HG02588 (cell line): ENCODE measurements at regions not wholly inside any gene's neighbourhood (a gene's known extent, or its start where the extent isn't known, plus 50 kb on each side); places are given as distances from the start of the nearest gene placed in this dataset.
"Not testable (repeated sequence)": the region's sequence is repeated elsewhere in the genome, so short reads cannot be mapped to it uniquely, and the experiment has no call there.

Experiments
- ATAC-seq: cut with Tn5 transposase; IDR thresholded peaks from one replicate; pipeline ENCODE4 v1.9.1; 2021; ENCODE audit warnings: mild to moderate bottlenecking, moderate library complexity; ENCODE audit not compliant: unreplicated experiment

DNA sequence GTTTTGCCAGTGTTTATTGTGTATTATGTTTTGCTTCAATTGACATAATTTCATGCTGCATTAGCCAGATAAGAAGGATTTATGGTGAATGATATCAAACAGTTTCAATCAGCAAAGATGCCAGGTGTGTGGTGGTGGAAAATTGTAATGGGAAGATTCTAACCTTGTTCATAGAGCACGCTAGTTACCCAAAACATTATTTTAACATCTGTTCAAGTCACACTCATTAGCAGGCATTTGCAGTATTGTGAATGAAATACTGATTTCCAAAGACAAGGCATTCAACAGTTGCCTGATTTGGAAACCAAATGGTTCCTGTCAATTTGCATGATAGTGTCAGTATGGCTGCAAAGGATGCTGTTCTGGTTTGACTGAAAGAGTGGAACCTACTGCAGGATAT, 129.7 kb downstream of the EPC1 start:
- ATAC-seq: no peak

DNA sequence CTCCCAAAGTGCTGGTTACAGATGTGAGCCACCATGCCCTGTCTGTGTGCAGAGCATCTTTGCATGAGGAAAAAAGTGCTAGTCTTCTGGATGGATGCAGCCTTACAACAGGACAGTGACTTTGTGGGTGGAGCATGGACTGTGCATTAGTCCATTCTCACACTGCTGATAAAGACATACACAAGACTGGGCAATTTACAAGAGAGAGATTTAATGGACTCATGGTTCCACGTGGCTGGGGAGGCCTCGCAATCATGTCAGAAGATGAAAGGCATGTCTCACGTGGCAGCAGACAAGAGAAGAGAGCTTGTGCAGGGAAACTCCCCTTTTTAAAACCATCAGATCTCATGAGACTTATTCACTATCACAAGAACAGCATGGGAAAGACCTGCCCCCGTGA, 133.1 kb downstream of the EPC1 start:
- ATAC-seq: not testable (repeated sequence)

DNA sequence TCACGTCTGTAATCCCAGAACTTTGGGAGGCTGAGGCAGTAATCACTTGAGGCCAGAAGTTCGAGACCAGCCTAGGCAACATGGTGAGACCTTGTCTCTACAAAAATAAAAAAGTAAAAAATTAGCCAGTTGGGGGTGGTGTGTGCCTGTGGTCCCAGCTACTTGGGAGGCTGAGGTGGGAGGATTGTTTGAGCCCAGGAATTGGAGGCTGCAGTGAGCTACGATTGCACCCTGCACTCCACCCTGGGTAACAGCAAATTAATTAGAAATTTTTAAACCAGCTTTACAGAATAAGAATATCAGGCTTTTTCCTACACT, 136.0 kb downstream of the EPC1 start:
- ATAC-seq: no peak

DNA sequence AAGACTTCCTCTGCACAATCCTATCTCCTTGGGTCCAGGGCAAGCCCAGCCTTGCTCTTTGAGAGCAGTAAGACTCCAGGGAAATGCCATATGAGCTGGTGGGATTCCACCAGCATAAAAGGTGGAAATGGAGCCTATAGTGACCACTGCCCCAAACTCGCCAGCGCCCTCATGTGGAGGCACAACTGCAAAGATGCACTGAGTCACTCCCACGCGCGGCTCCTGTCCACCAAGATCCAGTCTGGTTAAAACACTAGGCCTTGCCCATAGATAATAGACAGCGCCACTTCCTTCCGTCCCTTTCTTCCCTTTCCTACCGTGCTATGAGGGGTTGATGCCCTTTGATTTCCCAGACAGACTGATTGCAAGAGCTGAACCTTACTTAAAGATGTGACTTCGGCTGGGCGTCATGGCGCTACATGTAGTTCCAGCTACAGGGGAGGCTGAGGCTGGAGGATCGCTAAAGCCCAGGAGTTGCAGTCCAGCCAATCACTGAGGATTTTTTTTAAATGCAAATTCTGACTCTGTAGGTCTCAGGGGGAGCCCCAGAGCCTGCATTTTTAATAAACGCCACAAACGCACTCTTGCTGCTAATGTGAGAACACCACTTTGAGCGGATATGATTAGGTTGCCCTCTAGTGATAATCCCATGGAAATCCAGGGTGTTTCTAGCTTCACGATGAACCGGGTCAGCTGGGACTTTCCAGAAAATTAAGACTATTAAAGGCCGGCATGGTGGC, 136.5 kb downstream of the EPC1 start:
- ATAC-seq: no peak

DNA sequence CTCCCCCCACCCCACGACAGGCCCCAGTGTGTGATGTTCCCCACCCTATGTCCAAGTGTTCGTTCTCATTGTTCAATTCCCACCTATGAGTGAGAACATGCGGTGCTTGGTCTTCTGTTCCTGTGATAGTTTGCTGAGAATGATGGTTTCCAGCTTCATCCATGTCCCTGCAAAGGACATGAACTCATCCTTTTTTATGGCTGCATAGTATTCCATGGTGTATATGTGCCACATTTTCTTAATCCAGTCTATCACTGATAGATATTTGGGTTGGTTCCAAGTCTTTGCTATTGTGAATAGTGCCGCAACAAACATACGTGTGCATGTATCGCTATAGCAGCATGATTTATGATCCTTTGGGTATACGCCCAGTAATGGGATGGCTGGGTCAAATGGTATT, 139.0 kb downstream of the EPC1 start:
- not testable (repeated sequence) for ATAC-seq

DNA sequence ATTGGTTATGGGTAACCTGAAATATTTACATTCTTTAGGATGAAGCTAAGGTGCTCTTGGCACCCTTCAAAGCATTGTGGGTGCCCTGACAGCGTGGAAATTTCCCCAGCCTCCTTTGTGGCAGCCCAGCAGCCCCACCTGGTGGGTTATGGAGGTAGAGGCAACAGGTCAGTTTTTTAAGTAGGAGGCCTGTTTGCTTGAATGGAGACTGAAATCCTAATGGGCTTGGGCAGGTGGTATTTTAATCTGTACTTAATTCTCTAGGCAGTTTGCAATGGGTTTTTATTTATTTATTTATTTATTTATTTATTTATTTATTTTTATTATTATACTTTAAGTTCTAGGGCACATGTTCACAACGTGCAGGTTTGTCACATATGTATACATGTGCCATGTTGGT, 139.4 kb downstream of the EPC1 start:
- no peak for ATAC-seq

DNA sequence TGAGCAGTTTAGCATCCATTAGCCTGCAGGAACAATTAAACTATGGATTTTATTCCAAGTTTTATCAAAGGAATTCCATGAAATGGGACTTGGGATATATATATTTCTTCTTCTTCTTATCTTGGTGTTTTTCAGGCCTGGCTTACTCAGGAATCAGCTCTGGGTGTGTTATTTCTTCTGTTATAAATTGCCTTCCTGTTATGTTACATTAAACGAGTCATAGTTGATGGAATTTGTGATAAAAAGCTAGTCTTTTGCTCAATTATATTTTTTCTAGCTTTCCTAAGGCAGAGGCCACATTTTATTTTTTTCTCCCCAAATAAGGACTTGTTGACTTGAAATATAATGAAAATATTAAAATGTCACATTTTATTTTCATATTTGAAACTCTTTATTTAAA, 141.3 kb downstream of the EPC1 start:
- no peak for ATAC-seq

DNA sequence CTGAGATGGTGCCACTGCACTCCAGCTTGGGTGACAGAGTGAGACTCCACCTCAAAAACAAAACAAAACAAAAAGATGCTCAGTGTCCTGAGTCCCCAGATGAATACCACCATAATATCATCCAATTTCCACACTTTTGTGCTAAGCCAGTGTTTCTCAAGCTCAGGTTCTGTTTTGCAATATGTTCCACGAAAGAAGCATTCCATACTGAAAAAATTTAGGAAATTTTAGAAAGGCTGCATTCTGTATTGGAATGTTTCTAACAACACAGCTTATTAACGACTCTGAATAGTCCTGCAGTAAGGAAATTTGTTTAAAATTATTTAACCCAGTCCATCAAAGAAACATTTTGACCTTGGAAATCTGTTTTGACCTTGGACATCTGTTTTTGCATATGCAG, 142.4 kb downstream of the EPC1 start:
- no peak for ATAC-seq

DNA sequence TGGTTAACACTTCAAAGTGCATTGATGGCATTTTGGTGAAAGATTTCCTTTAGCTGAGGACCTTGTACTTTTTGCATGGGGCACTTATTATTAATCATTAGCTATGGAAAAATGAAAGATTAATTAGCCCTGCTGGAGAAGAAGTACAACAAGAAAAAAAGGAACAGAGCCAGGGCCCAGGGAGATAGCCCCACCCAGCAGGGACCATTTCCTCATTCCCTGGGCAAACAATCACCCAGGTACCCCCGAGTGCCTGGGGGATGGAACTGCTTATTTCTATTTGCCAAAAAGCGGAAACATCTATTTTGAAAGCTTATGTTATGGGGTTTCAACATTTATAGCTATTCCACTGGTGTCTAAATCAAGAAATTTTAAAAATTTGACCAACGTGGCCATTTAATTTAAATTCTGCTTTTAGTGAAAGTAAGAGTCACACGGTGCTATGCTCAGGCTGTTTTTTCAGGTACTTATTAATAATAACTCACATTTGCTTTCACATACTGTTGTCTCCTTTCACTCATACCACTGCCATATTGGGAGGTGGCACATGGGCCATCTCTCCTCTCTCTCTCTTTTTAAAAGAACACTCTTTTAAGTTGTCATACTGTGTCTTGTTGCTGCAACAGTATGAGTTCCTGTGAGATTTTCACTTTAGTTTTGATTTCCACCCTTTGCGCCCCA, 143.6 kb upstream of the KIF5B start:
- no peak for ATAC-seq

DNA sequence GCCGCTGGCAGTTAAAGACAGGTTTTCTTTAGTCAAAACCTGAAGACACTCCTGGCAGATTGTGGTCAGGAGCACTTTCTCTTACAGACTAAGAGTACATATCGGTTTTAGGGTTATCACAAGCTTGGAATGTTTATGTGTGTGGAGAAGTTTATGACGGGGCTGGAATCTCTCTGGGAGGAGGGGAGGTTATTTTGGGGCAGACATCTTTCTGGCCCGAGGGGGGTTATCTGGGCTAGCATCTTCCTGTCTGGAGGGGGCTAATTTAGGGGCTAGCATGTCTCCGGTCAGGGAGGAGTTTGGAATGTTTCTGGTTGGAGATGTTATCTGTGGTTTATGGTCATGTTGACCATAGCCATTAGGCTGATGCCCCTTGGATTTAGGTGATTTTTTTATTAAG, 141.2 kb upstream of the KIF5B start:
- ATAC-seq: no peak

DNA sequence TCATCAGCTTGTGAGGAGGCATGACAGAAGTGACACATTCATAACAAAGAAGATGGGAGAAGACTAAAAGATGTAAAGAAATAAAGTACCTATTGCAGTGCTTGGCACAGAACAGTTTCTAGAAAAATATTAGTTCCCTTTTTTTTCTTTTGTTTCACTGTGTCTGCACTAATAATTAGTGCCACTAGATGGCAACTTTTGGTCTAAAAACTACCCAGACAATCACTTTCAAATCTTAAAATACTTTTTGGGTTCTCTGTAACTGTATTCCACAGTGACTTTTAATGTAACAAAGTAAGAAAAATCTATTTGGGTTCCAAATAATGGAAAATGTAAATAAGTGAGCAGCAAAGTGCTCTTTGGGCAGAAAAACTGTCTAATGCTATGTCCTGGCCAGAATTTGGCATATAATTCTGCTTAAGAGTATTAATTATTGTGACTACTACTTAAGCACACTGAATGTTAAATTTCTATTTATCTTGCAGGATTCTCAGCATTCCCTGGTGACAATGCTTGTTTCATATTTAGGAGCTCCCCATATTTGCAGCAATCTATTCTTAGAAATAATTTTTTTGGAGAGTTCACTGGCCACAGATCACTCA, 134.8 kb upstream of the KIF5B start:
- no peak for ATAC-seq

DNA sequence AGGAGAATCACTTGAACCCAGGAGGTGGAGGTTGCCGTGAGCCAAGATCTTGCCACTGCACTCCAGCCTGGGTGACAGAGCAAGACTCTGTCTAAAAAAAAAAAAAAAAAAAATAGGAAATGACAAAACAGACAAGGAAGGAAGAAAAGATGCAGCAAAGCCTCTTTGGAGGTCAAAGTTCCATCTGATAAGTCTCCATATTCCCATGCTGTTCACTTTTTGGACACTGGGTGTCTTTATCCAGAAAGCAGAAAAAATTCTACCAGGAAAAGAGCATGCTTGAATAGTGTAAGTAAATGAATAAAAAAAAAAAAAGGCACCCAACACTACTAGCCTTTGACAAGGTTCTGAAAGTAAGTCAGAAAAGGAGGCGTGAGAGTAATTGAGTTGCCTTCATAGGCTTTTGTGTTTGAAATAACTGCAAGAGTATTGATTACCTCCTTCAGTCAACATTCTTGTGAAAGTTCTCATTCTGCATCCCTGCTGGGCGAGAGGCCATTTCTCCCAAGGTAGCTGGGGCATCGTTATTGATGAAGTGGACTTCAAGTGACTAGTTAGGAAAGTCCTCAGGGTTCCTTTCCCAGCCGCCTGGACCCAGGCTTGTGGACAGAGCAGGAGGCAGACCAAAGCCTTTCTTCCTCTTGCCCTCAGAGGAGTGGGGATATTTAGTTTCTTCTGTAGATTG, 133.3 kb upstream of the KIF5B start:
- no peak for ATAC-seq

DNA sequence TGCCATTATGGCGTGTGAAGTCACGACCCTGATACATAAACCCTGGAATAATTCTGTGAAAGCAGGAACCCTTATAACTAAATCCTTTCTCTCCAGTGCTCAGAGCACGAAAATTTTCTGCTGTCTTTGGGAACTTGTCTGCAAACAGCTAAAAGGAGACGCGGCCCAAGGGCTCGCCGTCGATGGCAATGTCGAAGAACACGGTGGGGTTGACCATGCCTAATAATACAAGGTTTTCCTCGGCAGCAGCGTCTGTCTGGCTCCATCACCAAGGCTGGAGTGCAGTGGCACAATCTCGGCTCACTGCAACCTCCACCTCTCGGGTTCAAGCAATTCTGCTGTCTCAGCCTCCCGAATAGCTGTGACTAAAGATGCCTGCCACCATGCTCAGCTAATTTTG, 132.4 kb upstream of the KIF5B start:
- not testable (repeated sequence) for ATAC-seq

DNA sequence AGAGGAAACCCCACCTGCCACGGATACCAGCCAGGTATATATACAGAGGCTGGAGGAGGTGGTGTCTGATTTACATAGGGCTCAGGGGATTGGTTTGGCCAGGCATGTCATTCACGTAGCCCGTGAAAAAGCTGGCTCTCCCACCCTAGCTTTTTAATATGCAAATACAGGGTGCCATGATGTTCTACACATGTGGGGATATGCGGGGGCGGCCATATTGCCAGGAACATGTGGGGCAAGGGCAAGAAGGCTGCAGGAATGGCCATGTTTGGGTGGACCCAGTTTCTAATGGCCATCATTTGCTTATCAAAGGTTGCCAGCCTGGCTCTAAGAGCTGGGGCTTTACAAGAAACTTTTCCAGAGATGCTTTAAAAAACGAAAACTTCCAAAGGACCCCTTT, 131.5 kb upstream of the KIF5B start:
- no peak for ATAC-seq

DNA sequence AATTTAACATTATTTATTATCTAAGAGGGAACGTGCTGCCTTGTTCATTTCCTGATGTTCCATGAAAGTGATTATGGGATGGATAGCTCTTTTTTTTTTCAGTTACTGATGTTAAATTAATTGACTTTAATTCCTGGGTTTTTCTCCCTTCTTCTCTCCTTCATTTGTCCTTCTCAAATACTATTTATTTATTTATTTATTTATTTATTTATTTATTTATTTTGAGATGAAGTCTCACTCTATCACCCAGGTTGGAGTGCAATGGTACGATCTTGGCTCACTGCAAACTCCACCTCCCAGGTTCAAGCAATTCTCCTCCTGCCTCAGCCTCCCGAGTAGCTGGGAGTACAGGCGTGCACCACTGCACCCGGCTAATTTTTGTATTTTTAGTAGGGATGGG, 127.4 kb upstream of the KIF5B start:
- ATAC-seq: not testable (repeated sequence)

DNA sequence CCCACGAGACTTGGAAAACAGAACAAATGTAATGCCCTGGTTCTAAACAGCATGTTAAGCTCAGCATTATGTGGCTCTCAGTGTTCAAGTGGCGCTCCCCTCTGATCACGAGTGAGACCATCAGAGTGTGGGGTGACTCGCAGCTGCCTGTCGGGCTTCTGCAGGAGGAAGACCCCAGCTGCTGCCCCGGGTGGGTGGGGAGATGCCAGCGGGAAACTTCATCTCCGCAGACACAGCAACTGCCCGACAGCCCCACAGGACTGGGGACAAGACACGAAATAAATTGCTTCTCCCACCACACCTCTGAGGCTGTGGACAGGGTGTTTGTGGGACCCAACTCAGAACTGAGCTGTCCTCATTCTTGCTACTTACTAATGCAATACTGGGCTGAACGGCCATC, 126.3 kb upstream of the KIF5B start:
- no peak for ATAC-seq

DNA sequence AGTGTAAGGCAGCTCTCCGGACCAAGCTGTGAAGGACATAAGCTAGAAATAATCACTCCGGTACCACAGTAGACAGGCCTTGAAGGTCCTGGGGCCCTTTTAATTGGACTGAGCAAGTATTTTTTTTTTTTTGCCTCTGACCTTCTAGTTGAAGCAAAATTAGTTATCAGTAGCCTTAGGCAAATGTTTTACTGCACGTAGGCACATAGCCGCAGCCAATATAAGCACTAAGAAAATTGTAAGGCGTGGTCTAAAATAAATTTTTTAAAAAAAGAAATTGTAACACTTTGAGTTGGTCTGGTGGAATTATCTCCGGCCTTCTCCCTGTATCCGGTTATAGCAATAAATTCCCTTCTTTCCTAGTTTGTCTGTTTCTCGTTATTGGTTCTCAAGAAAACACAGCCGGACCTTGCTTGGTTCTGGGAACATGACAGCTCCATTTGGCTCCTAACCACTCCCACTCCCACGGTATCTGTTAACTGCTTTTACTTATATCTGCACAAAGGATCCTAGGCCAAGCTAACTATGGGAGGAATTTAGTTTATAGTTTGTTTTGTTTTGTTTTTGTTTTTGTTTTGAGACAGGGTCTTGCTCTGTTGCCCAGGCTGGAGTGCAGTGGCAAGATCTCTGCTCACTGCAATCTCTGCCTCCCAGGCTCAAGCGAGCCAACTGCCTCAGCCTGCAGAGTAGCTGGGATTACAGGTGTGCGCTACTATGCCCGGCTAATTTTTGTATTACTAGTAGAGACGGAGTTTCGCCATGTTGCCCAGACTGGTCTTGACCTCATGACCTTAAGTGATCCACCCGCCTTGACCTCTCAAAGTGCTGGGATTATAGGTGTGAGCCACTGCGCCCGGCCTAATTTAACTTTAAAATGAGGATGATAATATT, 124.4 kb upstream of the KIF5B start:
- ATAC-seq: no peak

DNA sequence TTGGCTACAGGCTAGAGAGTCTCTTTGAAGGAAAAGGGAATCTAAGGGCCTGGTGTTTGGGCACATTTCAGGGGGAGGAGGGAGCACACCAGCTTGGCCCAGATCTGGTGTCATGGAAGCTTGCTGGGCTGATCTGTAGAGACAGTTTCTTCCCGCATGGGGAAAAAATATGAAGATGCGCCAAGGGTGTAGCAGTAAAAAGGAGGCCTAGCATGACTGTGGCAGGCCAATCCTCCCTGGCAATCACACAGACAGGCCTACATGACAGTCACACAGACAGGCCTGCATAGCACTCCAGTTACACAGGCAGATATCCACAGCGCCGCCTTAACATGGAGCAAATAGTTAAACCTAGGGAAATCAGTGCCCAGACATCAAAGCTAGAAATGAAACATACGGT, 123.6 kb upstream of the KIF5B start:
- no peak for ATAC-seq

DNA sequence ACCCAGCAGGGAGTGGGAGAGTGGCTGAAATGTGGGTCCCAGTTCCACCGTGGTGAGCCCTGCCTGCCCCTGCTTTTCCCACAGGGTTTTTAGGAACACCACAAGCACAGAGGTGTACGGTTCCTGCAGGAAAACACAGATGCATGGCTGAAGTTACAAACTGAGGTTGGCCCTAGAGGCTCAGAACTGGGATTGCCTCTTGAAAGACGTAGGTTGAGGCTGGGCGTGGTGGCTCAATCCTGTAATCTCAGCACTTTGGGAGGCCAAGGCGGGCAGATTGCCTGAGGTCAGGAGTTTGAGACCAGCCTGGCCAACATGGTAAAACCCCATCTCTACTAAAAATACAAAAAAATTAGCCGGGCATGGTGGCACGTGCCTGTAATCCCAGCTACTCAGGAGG, 121.4 kb upstream of the KIF5B start:
- ATAC-seq: not testable (repeated sequence)

DNA sequence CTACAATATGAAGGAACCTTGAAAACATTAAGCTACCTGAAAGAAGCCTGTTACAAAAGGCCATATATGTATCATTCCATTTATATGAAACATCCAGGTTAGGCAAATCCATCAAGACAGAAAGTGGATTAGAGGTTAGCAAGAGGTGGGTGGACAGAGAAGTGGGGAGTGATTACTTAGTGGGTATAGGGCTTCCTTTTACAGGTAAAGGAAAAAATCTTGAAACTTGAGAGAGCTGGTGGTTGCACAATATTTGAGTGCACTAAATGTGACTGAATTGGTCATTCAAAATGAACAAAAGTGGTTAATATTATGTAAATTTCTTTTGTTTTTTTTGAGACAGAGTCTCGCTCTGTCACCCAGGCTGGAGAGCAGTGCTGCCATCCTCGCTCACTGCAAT, 119.4 kb upstream of the KIF5B start:
- no peak for ATAC-seq

DNA sequence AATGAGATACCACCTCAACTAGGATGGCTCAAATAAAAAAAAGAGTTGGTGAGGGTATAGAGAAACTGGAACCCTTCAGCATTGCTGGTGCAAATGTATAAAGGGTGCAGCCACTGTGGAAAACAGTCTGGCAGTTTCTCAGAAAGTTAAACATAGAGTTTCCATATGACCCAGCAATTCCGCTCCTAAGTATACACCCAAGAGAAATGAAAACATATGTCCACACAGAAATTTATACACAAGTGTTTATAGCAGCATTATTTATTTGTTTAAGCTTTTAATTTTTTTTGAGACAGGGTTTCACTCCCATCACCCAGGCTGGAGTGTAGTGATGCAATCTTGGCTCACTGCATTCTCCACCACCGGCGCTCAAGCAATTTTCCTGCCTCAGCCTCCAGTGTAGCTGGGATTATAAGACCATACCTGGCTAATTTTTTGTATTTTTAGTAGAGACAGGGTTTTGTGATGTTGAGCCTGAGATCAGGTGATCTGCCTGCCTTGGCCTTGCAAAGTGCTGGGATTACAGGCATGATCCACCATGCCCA, 118.2 kb upstream of the KIF5B start:
- ATAC-seq: no peak
